Memory B cell (primary cell): ENCODE measurements at regions not wholly inside any gene's neighbourhood (a gene's known extent, or its start where the extent isn't known, plus 50 kb on each side); places are given as distances from the start of the nearest gene placed in this dataset.

Experiments
- ATAC-seq: fragments of 150-1000 bp; cut with Tn5 transposase; 2 replicates; pipeline ENCODE4 v1.10.0; 2021; ENCODE audit warnings: low read depth, mild to moderate bottlenecking, moderate library complexity
- DNase-seq, 2 donors: peaks; one replicate each; pipeline ENCODE4 v3.0.0; 2022; ENCODE audit warnings: low spot score in 2 of 2
- H3K27ac Mint-ChIP-seq: one replicate; pipeline ENCODE4 v1.8.0; 2022; ENCODE audit warnings: mild to moderate bottlenecking, moderate library complexity, mixed read lengths
- H3K27me3 Mint-ChIP-seq: one replicate; pipeline ENCODE4 v1.8.0; 2022; ENCODE audit warnings: mixed read lengths
- H3K36me3 Mint-ChIP-seq: one replicate; pipeline ENCODE4 v1.8.0; 2022; ENCODE audit warnings: mild to moderate bottlenecking, mixed read lengths
- H3K4me1 Mint-ChIP-seq: one replicate; pipeline ENCODE4 v1.8.0; 2022; ENCODE audit warnings: mixed read lengths
- H3K4me3 Mint-ChIP-seq: one replicate; pipeline ENCODE4 v1.8.0; 2022; ENCODE audit warnings: mild to moderate bottlenecking, moderate library complexity, mixed read lengths
- H3K9me3 Mint-ChIP-seq: one replicate; pipeline ENCODE4 v1.8.0; 2022; ENCODE audit warnings: mixed read lengths

- no peak for ATAC-seq
- H3K36me3 Mint-ChIP-seq, result no peaks in the 10 kb centered on the region
- H3K27ac Mint-ChIP-seq, result no peak overlapping the region
- no peaks in the 10 kb centered on the region for H3K27me3 Mint-ChIP-seq
- H3K4me1 Mint-ChIP-seq, result no peaks in the 10 kb centered on the region
- H3K9me3 Mint-ChIP-seq, result peaks cover 7% of the 10 kb centered on the region
- no peak for DNase-seq
- no peak overlapping the region for H3K4me3 Mint-ChIP-seq
Observed at GRCh38 chr15:87498560-87498959, 758.0 kb downstream of the NTRK3 start.

GRCh38 chr15:87496795-87497194 lies 759.7 kb downstream of the NTRK3 start:
- H3K27ac Mint-ChIP-seq, result no peak overlapping the region
- no peak overlapping the region for H3K4me3 Mint-ChIP-seq
- H3K4me1 Mint-ChIP-seq, result no peaks in the 10 kb centered on the region
- no peaks in the 10 kb centered on the region for H3K36me3 Mint-ChIP-seq
- H3K27me3 Mint-ChIP-seq, result no peaks in the 10 kb centered on the region
- ATAC-seq, result no peak
- DNase-seq, result no peak
- H3K9me3 Mint-ChIP-seq, result peaks cover 7% of the 10 kb centered on the region

GRCh38 chr15:87496109-87496508 lies 760.4 kb downstream of the NTRK3 start:
- H3K4me1 Mint-ChIP-seq, result no peaks in the 10 kb centered on the region
- H3K36me3 Mint-ChIP-seq, result no peaks in the 10 kb centered on the region
- DNase-seq, result no peak
- peaks cover 7% of the 10 kb centered on the region for H3K9me3 Mint-ChIP-seq
- H3K4me3 Mint-ChIP-seq, result no peak overlapping the region
- no peak for ATAC-seq
- no peak overlapping the region for H3K27ac Mint-ChIP-seq
- H3K27me3 Mint-ChIP-seq, result no peaks in the 10 kb centered on the region

GRCh38 chr15:87493803-87494202 lies 762.7 kb downstream of the NTRK3 start:
- no peaks in the 10 kb centered on the region for H3K27me3 Mint-ChIP-seq
- no peak for DNase-seq
- ATAC-seq, result no peak
- H3K27ac Mint-ChIP-seq, result no peak overlapping the region
- no peaks in the 10 kb centered on the region for H3K4me1 Mint-ChIP-seq
- no peak overlapping the region for H3K4me3 Mint-ChIP-seq
- H3K36me3 Mint-ChIP-seq, result no peaks in the 10 kb centered on the region
- H3K9me3 Mint-ChIP-seq, result peaks cover 9% of the 10 kb centered on the region

- ATAC-seq (no peak), DNase-seq (no peak)
- no peaks in the 10 kb centered on the region for H3K4me1 Mint-ChIP-seq
- peaks cover 9% of the 10 kb centered on the region for H3K9me3 Mint-ChIP-seq
- no peaks in the 10 kb centered on the region for H3K36me3 Mint-ChIP-seq
- H3K27me3 Mint-ChIP-seq, result no peaks in the 10 kb centered on the region
- no peak overlapping the region for H3K4me3 Mint-ChIP-seq
- no peak overlapping the region for H3K27ac Mint-ChIP-seq
Observed at GRCh38 chr15:87492321-87492720, 764.2 kb downstream of the NTRK3 start.

- Mint-ChIP-seq H3K4me3 (no peak overlapping the region), H3K27ac (no peak overlapping the region), H3K27me3 (no peaks in the 10 kb centered on the region), H3K4me1 (no peaks in the 10 kb centered on the region), H3K9me3 (peaks cover 7% of the 10 kb centered on the region), H3K36me3 (no peaks in the 10 kb centered on the region)
- ATAC-seq, result no peak
- DNase-seq, result no peak
Observed at GRCh38 chr15:87490666-87491065, 765.9 kb downstream of the NTRK3 start.

- no peaks in the 10 kb centered on the region for H3K36me3 Mint-ChIP-seq
- no peak for ATAC-seq
- DNase-seq, result no peak
- H3K9me3 Mint-ChIP-seq, result peaks cover 2% of the 10 kb centered on the region
- no peaks in the 10 kb centered on the region for H3K27me3 Mint-ChIP-seq
- H3K4me3 Mint-ChIP-seq, result no peak overlapping the region
- H3K4me1 Mint-ChIP-seq, result no peaks in the 10 kb centered on the region
- H3K27ac Mint-ChIP-seq, result no peak overlapping the region
Observed at GRCh38 chr15:87489902-87490665, 766.5 kb downstream of the NTRK3 start.

- no peak overlapping the region for H3K27ac Mint-ChIP-seq
- no peaks in the 10 kb centered on the region for H3K27me3 Mint-ChIP-seq
- H3K9me3 Mint-ChIP-seq, result peaks cover 2% of the 10 kb centered on the region
- H3K36me3 Mint-ChIP-seq, result no peaks in the 10 kb centered on the region
- H3K4me3 Mint-ChIP-seq, result no peak overlapping the region
- ATAC-seq, result no peak
- H3K4me1 Mint-ChIP-seq, result no peaks in the 10 kb centered on the region
- DNase-seq, result no peak
Observed at GRCh38 chr15:87489456-87489855, 767.1 kb downstream of the NTRK3 start.

GRCh38 chr15:87487484-87487883 lies 769.1 kb downstream of the NTRK3 start:
- Mint-ChIP-seq H3K36me3 (no peaks in the 10 kb centered on the region), H3K9me3 (peaks cover 4% of the 10 kb centered on the region), H3K27ac (no peak overlapping the region), H3K4me1 (no peaks in the 10 kb centered on the region), H3K4me3 (no peak overlapping the region), H3K27me3 (no peaks in the 10 kb centered on the region)
- DNase-seq (no peak), ATAC-seq (no peak)

- H3K4me1 Mint-ChIP-seq, result no peaks in the 10 kb centered on the region
- ATAC-seq, result no peak
- no peak overlapping the region for H3K27ac Mint-ChIP-seq
- DNase-seq, result no peak
- no peaks in the 10 kb centered on the region for H3K36me3 Mint-ChIP-seq
- peaks cover 5% of the 10 kb centered on the region for H3K9me3 Mint-ChIP-seq
- no peak overlapping the region for H3K4me3 Mint-ChIP-seq
- H3K27me3 Mint-ChIP-seq, result no peaks in the 10 kb centered on the region
Observed at GRCh38 chr15:87483468-87483867, 773.1 kb downstream of the NTRK3 start.

- ATAC-seq, result no peak
- Mint-ChIP-seq H3K36me3 (no peaks in the 10 kb centered on the region), H3K27me3 (no peaks in the 10 kb centered on the region), H3K27ac (no peak overlapping the region), H3K9me3 (peaks cover 5% of the 10 kb centered on the region), H3K4me1 (no peaks in the 10 kb centered on the region), H3K4me3 (no peak overlapping the region)
- DNase-seq, result no peak
Observed at GRCh38 chr15:87481126-87481525, 775.4 kb downstream of the NTRK3 start.

- H3K4me3 Mint-ChIP-seq, result no peak overlapping the region
- peaks cover 5% of the 10 kb centered on the region for H3K9me3 Mint-ChIP-seq
- ATAC-seq, result no peak
- DNase-seq, result no peak
- no peaks in the 10 kb centered on the region for H3K36me3 Mint-ChIP-seq
- H3K27me3 Mint-ChIP-seq, result no peaks in the 10 kb centered on the region
- no peak overlapping the region for H3K27ac Mint-ChIP-seq
- H3K4me1 Mint-ChIP-seq, result no peaks in the 10 kb centered on the region
Observed at GRCh38 chr15:87478687-87479072, 777.9 kb downstream of the NTRK3 start.

- no peak overlapping the region for H3K27ac Mint-ChIP-seq
- no peak overlapping the region for H3K4me3 Mint-ChIP-seq
- DNase-seq (no peak), ATAC-seq (no peak)
- no peaks in the 10 kb centered on the region for H3K36me3 Mint-ChIP-seq
- H3K4me1 Mint-ChIP-seq, result no peaks in the 10 kb centered on the region
- no peaks in the 10 kb centered on the region for H3K27me3 Mint-ChIP-seq
- peaks cover 5% of the 10 kb centered on the region for H3K9me3 Mint-ChIP-seq
Observed at GRCh38 chr15:87477737-87478686, 778.5 kb downstream of the NTRK3 start.

- Mint-ChIP-seq H3K4me3 (no peak overlapping the region), H3K4me1 (no peaks in the 10 kb centered on the region), H3K27ac (no peak overlapping the region), H3K27me3 (no peaks in the 10 kb centered on the region), H3K9me3 (peaks cover 4% of the 10 kb centered on the region), H3K36me3 (no peaks in the 10 kb centered on the region)
- no peak for ATAC-seq
- no peak for DNase-seq
Observed at GRCh38 chr15:87477026-87477425, 779.5 kb downstream of the NTRK3 start.
